ENCODE measurements at regions not wholly inside any gene's neighbourhood (a gene's known extent, or its start where the extent isn't known, plus 50 kb on each side); places are given as distances from the start of the nearest gene placed in this dataset.
"Not testable (repeated sequence)": the region's sequence is repeated elsewhere in the genome, so short reads cannot be mapped to it uniquely, and the experiment has no call there.

GRCh38 chr15:56794165-56794552 lies 60.9 kb upstream of the ZNF280D start:
- ChIA-PET CTCF (no interaction called here), POLR2A (ENCODE audit: low non-redundant PET) (no interaction called here)
- no peaks in the 10 kb centered on the region for H3K4me1 ChIP-seq (ENCODE audit: insufficient read depth, low read length, poor library complexity, severe bottlenecking)
- H3K27ac ChIP-seq (ENCODE audit: low read depth, low read length, poor library complexity, severe bottlenecking): no peak overlapping the region
- H3K27me3 ChIP-seq (replicated peaks; ENCODE audit: insufficient read depth, low read depth, low read length, poor library complexity): no peaks in the 10 kb centered on the region
- H3K36me3 ChIP-seq (ENCODE audit: insufficient read depth, low read length, poor library complexity, severe bottlenecking): no peaks in the 10 kb centered on the region
- peaks cover 15% of the 10 kb centered on the region for H3K9me3 ChIP-seq (ENCODE audit: low read depth, low read length, poor library complexity, severe bottlenecking)
- intact Hi-C loops (cut with micrococcal nuclease; ENCODE audit: unreplicated experiment): no loop called here
- no peak overlapping the region for H3K4me3 ChIP-seq (ENCODE audit: low read depth, low read length, poor library complexity, severe bottlenecking)
- no peak for DNase-seq (ENCODE audit: low spot score)
- TF ChIP-seq CTCF (conservative IDR thresholded peaks at IDR 0.05; ENCODE audit: low read depth, low read length): no peak
- BruUV-seq (replicated peaks): no TSS peak

- ChIA-PET CTCF (no interaction called here), POLR2A (ENCODE audit: low non-redundant PET) (no interaction called here)
- H3K4me3 ChIP-seq (ENCODE audit: low read depth, low read length, poor library complexity, severe bottlenecking): no peak overlapping the region
- H3K27ac ChIP-seq (ENCODE audit: low read depth, low read length, poor library complexity, severe bottlenecking): no peak overlapping the region
- intact Hi-C loops (cut with micrococcal nuclease; ENCODE audit: unreplicated experiment): no loop called here
- no peak for DNase-seq (ENCODE audit: low spot score)
- TF ChIP-seq EZH2 (IDR thresholded peaks at IDR 0.05; ENCODE audit: borderline replicate concordance, low read depth, low read length, poor library complexity, severe bottlenecking): no peak
- TF ChIP-seq CTCF (conservative IDR thresholded peaks at IDR 0.05; ENCODE audit: low read depth, low read length): no peak
- no peaks in the 10 kb centered on the region for H3K4me1 ChIP-seq (ENCODE audit: insufficient read depth, low read length, poor library complexity, severe bottlenecking)
- no peaks in the 10 kb centered on the region for H3K27me3 ChIP-seq (replicated peaks; ENCODE audit: insufficient read depth, low read depth, low read length, poor library complexity)
- H3K36me3 ChIP-seq (ENCODE audit: insufficient read depth, low read length, poor library complexity, severe bottlenecking): no peaks in the 10 kb centered on the region
- no TSS peak for BruUV-seq (replicated peaks)
- peaks cover 15% of the 10 kb centered on the region for H3K9me3 ChIP-seq (ENCODE audit: low read depth, low read length, poor library complexity, severe bottlenecking)
Observed at GRCh38 chr15:56792211-56792610, 58.9 kb upstream of the ZNF280D start.

- H3K27me3 ChIP-seq (replicated peaks; ENCODE audit: insufficient read depth, low read depth, low read length, poor library complexity); DNase-seq (ENCODE audit: low spot score); CTCF ChIA-PET; POLR2A ChIA-PET (ENCODE audit: low non-redundant PET); H3K27ac ChIP-seq (ENCODE audit: low read depth, low read length, poor library complexity, severe bottlenecking); BruUV-seq (replicated peaks); H3K4me3 ChIP-seq (ENCODE audit: low read depth, low read length, poor library complexity, severe bottlenecking); H3K4me1 ChIP-seq (ENCODE audit: insufficient read depth, low read length, poor library complexity, severe bottlenecking); intact Hi-C loops (cut with micrococcal nuclease; ENCODE audit: unreplicated experiment); H3K36me3 ChIP-seq (ENCODE audit: insufficient read depth, low read length, poor library complexity, severe bottlenecking): not testable (repeated sequence)
- H3K9me3 ChIP-seq (ENCODE audit: low read depth, low read length, poor library complexity, severe bottlenecking): peaks cover 15% of the 10 kb centered on the region
Observed at GRCh38 chr15:56791521-56791920, 58.2 kb upstream of the ZNF280D start.

- Histone ChIP-seq H3K4me1 (ENCODE audit: insufficient read depth, low read length, poor library complexity, severe bottlenecking) (no peaks in the 10 kb centered on the region), H3K4me3 (ENCODE audit: low read depth, low read length, poor library complexity, severe bottlenecking) (no peak overlapping the region), H3K36me3 (ENCODE audit: insufficient read depth, low read length, poor library complexity, severe bottlenecking) (no peaks in the 10 kb centered on the region), H3K27ac (ENCODE audit: low read depth, low read length, poor library complexity, severe bottlenecking) (no peak overlapping the region), H3K27me3 (replicated peaks; ENCODE audit: insufficient read depth, low read depth, low read length, poor library complexity) (no peaks in the 10 kb centered on the region), H3K9me3 (ENCODE audit: low read depth, low read length, poor library complexity, severe bottlenecking) (peaks cover 8% of the 10 kb centered on the region)
- no peak for TF ChIP-seq EZH2 (IDR thresholded peaks at IDR 0.05; ENCODE audit: borderline replicate concordance, low read depth, low read length, poor library complexity, severe bottlenecking)
- no peak for TF ChIP-seq CTCF (conservative IDR thresholded peaks at IDR 0.05; ENCODE audit: low read depth, low read length)
- no TSS peak for BruUV-seq (replicated peaks)
- intact Hi-C loops (cut with micrococcal nuclease; ENCODE audit: unreplicated experiment): no loop called here
- ChIA-PET CTCF (no interaction called here), POLR2A (ENCODE audit: low non-redundant PET) (no interaction called here)
- DNase-seq (ENCODE audit: low spot score): no peak
Observed at GRCh38 chr15:56788359-56788758, 55.0 kb upstream of the ZNF280D start.
